ENCODE measurements at regions not wholly inside any gene's neighbourhood (a gene's known extent, or its start where the extent isn't known, plus 50 kb on each side); places are given as distances from the start of the nearest gene placed in this dataset.

GRCh38 chr6:153302133-153302532, 171.1 kb upstream of the RGS17 start:
- no peak overlapping the region for H3K4ac ChIP-seq (ENCODE audit: low read depth, low read length)
- TF ChIP-seq CTCF (conservative IDR thresholded peaks at IDR 0.05), result no peak
- no peaks in the 10 kb centered on the region for H3K4me1 Mint-ChIP-seq

More at GRCh38 chr6:153302133-153302532, 171.1 kb upstream of the RGS17 start:
- Histone ChIP-seq H3K18ac (ENCODE audit: insufficient read length, low read depth, low read length) (no peak overlapping the region), H3K9ac (ENCODE audit: extremely low read depth, insufficient read length, low read length) (no peak overlapping the region), H4K20me1 (ENCODE audit: control insufficient read depth, insufficient read depth, insufficient read length) (no peaks in the 10 kb centered on the region), H2AK5ac (ENCODE audit: insufficient read length, low read length) (no peak overlapping the region), H3K4me1 (ENCODE audit: insufficient read depth, low read length) (no peaks in the 10 kb centered on the region), H2BK120ac (ENCODE audit: low read depth, low read length, poor library complexity, severe bottlenecking) (no peak overlapping the region), H3K79me1 (ENCODE audit: insufficient read depth, low read depth, low read length, poor library complexity, severe bottlenecking) (no peaks in the 10 kb centered on the region), H4K91ac (ENCODE audit: insufficient read length, low read depth, low read length) (no peak overlapping the region), H3K14ac (ENCODE audit: insufficient read depth, low read length) (no peak overlapping the region), H3K27me3 (ENCODE audit: insufficient read depth, low read length) (no peaks in the 10 kb centered on the region), H4K8ac (replicated peaks; ENCODE audit: insufficient read length, low read depth, low read length) (no peak overlapping the region), H4K5ac (ENCODE audit: insufficient read length, low read depth, low read length) (no peak overlapping the region), H3K23me2 (ENCODE audit: insufficient read length, low read depth, low read length, poor library complexity, severe bottlenecking) (no peaks in the 10 kb centered on the region), H2BK5ac (ENCODE audit: insufficient read length, low read length) (no peak overlapping the region), H3K79me2 (ENCODE audit: insufficient read depth, low read length) (no peaks in the 10 kb centered on the region), H2BK12ac (ENCODE audit: insufficient read length, low read depth, low read length) (no peak overlapping the region), H3T11ph (ENCODE audit: low read length) (no peak overlapping the region), H2BK20ac (ENCODE audit: low read depth, low read length, poor library complexity, severe bottlenecking) (no peak overlapping the region), H3K23ac (ENCODE audit: insufficient read length, low read depth, low read length) (no peak overlapping the region), H2BK15ac (ENCODE audit: low read depth, low read length) (no peak overlapping the region), H2AFZ (ENCODE audit: low read length) (no peak overlapping the region), H3K27ac (ENCODE audit: insufficient read length, low read depth, low read length) (no peak overlapping the region), H3K56ac (ENCODE audit: insufficient read length, low read depth, low read length) (no peak overlapping the region), H3K4me2 (ENCODE audit: insufficient read depth, insufficient read length, low read length) (no peak overlapping the region), H3K9me3 (ENCODE audit: control insufficient read depth, low read depth, low read length) (no peaks in the 10 kb centered on the region)
- no peaks in the 10 kb centered on the region for H3K27me3 Mint-ChIP-seq (ENCODE audit: low read depth)
- no peak for DNase-seq
- no CpG with 5 or more reads among the region's 8 CpGs for WGBS (ENCODE audit: extremely low coverage, insufficient read length, low lambda C conversion rate)
- no peak overlapping the region for H3K4me3 Mint-ChIP-seq
- H3K9me3 Mint-ChIP-seq, result no peaks in the 10 kb centered on the region
- no peaks in the 10 kb centered on the region for H3K36me3 Mint-ChIP-seq (ENCODE audit: insufficient read depth in 1 of 3, low read depth in 3 of 3)
- H3K27ac Mint-ChIP-seq, result no peak overlapping the region
